GM12874 (cell line): ENCODE measurements at regions not wholly inside any gene's neighbourhood (a gene's known extent, or its start where the extent isn't known, plus 50 kb on each side); places are given as distances from the start of the nearest gene placed in this dataset.

Source experiments
- CTCF ChIP-seq: IDR thresholded peaks from 2 replicates; pipeline ENCODE4 v1.5.1; 2011; ENCODE audit warnings: low read depth, mild to moderate bottlenecking, control low read depth, low read length, moderate library complexity; ENCODE audit not compliant: insufficient read depth

- TF ChIP-seq CTCF = no peak
These were observed 167.1 kb downstream of the SHOX2 start for GRCh38 chr3:157939166-157939565.

- TF ChIP-seq CTCF = no peak
These were observed 168.0 kb downstream of the SHOX2 start for GRCh38 chr3:157938154-157938779.

- TF ChIP-seq CTCF = no peak
These were observed 174.7 kb downstream of the SHOX2 start for GRCh38 chr3:157931517-157931916.

- no peak for TF ChIP-seq CTCF
These were observed 176.0 kb downstream of the SHOX2 start for GRCh38 chr3:157930000-157930780.

GRCh38 chr3:157926822-157927221 is 179.4 kb downstream of the SHOX2 start:
- TF ChIP-seq CTCF = no peak

- TF ChIP-seq CTCF = no peak
These were observed 183.6 kb downstream of the SHOX2 start for GRCh38 chr3:157922614-157923013.

- no peak for TF ChIP-seq CTCF
These were observed 184.4 kb downstream of the SHOX2 start for GRCh38 chr3:157921811-157922210.
